WERI-Rb-1 (cell line): ENCODE measurements at regions not wholly inside any gene's neighbourhood (a gene's known extent, or its start where the extent isn't known, plus 50 kb on each side); places are given as distances from the start of the nearest gene placed in this dataset.
"Not testable (repeated sequence)": the region's sequence is repeated elsewhere in the genome, so short reads cannot be mapped to it uniquely, and the experiment has no call there.

Experiments used
- DNase-seq: peaks from one replicate; pipeline ENCODE4 v3.0.0-alpha.2; 2020
- H3K27ac ChIP-seq: fragments of 250-450 bp; sonication (Bioruptor Pico); 2 replicates; pipeline ENCODE4 v1.5.1; 2020; ENCODE audit warnings: mild to moderate bottlenecking, moderate library complexity
- H3K27me3 ChIP-seq: fragments of 250-450 bp; sonication (Bioruptor Pico); 2 replicates; pipeline ENCODE4 v1.5.1; 2021; ENCODE audit warnings: mild to moderate bottlenecking, low read depth, moderate library complexity; ENCODE audit not compliant: insufficient read depth, severe bottlenecking
- H3K36me3 ChIP-seq: fragments of 250-450 bp; sonication (Bioruptor Pico); 2 replicates; pipeline ENCODE4 v1.5.1; 2020; ENCODE audit warnings: mild to moderate bottlenecking, moderate library complexity
- H3K4me3 ChIP-seq: 2 replicates; pipeline ENCODE4 v1.5.1; 2011; ENCODE audit warnings: low read depth, mild to moderate bottlenecking, control low read depth, low read length
- H3K9me3 ChIP-seq: fragments of 250-450 bp; sonication (Bioruptor Pico); 2 replicates; pipeline ENCODE4 v1.5.1; 2021; ENCODE audit warnings: mild to moderate bottlenecking, moderate library complexity; ENCODE audit not compliant: severe bottlenecking
- CTCF ChIP-seq: IDR thresholded peaks from 2 replicates; pipeline ENCODE4 v1.5.1; 2011; ENCODE audit warnings: low read depth, mild to moderate bottlenecking, control low read depth, inconsistent platforms, low read length

- Histone ChIP-seq H3K4me3 (no peak overlapping the region), H3K9me3 (no peaks in the 10 kb centered on the region), H3K27me3 (no peaks in the 10 kb centered on the region), H3K27ac (no peak overlapping the region), H3K36me3 (no peaks in the 10 kb centered on the region)
- no peak for TF ChIP-seq CTCF
- DNase-seq = no peak
These were observed 453.6 kb upstream of the EPHA5 start for GRCh38 chr4:66123831-66124413.

- Histone ChIP-seq H3K9me3 (no peaks in the 10 kb centered on the region), H3K27me3 (no peaks in the 10 kb centered on the region), H3K36me3 (no peaks in the 10 kb centered on the region), H3K4me3 (no peak overlapping the region), H3K27ac (no peak overlapping the region)
- no peak for DNase-seq
- no peak for TF ChIP-seq CTCF
These were observed 452.9 kb upstream of the EPHA5 start for GRCh38 chr4:66123190-66123589.

- H3K36me3 ChIP-seq, H3K27ac ChIP-seq, DNase-seq, H3K4me3 ChIP-seq, H3K27me3 ChIP-seq, H3K9me3 ChIP-seq: not testable (repeated sequence)
These were observed 444.9 kb upstream of the EPHA5 start for GRCh38 chr4:66115231-66115630.

GRCh38 chr4:66108898-66109297 is 438.6 kb upstream of the EPHA5 start:
- no peaks in the 10 kb centered on the region for H3K27me3 ChIP-seq
- H3K27ac ChIP-seq = no peak overlapping the region
- H3K36me3 ChIP-seq = no peaks in the 10 kb centered on the region
- H3K9me3 ChIP-seq = no peaks in the 10 kb centered on the region
- TF ChIP-seq CTCF = no peak
- no peak for DNase-seq
- no peak overlapping the region for H3K4me3 ChIP-seq

GRCh38 chr4:66097218-66097617 is 426.9 kb upstream of the EPHA5 start:
- no peaks in the 10 kb centered on the region for H3K27me3 ChIP-seq
- no peaks in the 10 kb centered on the region for H3K9me3 ChIP-seq
- H3K36me3 ChIP-seq = no peaks in the 10 kb centered on the region
- TF ChIP-seq CTCF = no peak
- DNase-seq = no peak
- no peak overlapping the region for H3K4me3 ChIP-seq
- no peak overlapping the region for H3K27ac ChIP-seq

GRCh38 chr4:66095065-66095464 is 424.8 kb upstream of the EPHA5 start:
- Histone ChIP-seq H3K4me3 (no peak overlapping the region), H3K27ac (no peak overlapping the region), H3K9me3 (no peaks in the 10 kb centered on the region), H3K36me3 (no peaks in the 10 kb centered on the region), H3K27me3 (no peaks in the 10 kb centered on the region)
- DNase-seq = no peak
- TF ChIP-seq CTCF = no peak
